ENCODE measurements at regions not wholly inside any gene's neighbourhood (a gene's known extent, or its start where the extent isn't known, plus 50 kb on each side); places are given as distances from the start of the nearest gene placed in this dataset.

DNA sequence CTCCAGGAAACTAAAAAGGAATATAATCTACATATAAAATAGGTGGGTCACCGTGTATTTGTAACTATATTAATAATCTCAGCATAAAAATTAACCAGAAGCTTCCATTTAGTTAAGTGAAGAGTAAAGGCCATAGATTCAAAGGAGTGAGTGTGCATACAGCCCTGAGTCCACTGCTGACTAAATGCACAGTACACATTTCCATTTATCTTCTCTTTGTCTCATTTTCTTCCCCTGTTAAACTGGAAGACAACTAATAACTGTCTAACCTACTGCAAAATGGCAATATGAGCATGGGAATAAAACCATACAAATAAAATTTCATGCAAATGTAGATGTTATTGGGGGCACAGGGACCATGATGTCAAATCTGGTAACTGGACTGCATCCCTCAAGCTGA, 59.9 kb upstream of the DAB2 start:
- POLR2A ChIA-PET = no interaction called here
- intact Hi-C loops (cut with DNase I, micrococcal nuclease) = no loop called here
- ATAC-seq (no peak), DNase-seq (no peak)
- Mint-ChIP-seq H3K4me1 (no peaks in the 10 kb centered on the region), H3K4me3 (no peak overlapping the region), H3K27me3 (peaks cover 6% of the 10 kb centered on the region), H3K27ac (no peak overlapping the region), H3K9me3 (ENCODE audit: low read depth) (peaks cover 3% of the 10 kb centered on the region), H3K36me3 (ENCODE audit: low read depth) (no peaks in the 10 kb centered on the region)
- CTCF ChIA-PET = no interaction called here

DNA sequence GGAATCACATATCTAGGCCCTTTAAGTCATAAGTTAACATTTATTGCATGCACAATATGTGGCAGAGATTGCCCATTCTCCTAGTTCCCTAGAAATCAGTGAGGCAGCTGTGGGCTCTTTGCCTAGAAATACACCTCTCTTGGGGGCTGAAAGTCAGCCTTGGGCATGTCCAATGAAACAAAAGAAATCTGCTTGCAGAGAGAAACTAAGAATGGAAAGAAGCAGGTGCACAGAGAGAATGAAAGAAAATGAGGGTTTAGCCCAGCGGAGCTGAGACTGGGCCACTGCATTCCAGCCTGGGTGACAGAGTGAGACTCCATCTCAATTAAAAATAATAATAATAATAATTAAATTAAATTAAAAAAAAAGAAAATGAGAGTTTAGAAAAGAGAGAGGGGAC, 57.3 kb upstream of the DAB2 start:
- intact Hi-C loops (cut with DNase I, micrococcal nuclease) = no loop called here
- Mint-ChIP-seq H3K9me3 (ENCODE audit: low read depth) (no peaks in the 10 kb centered on the region), H3K27me3 (peaks cover 7% of the 10 kb centered on the region), H3K4me3 (no peak overlapping the region), H3K36me3 (ENCODE audit: low read depth) (no peaks in the 10 kb centered on the region), H3K4me1 (no peaks in the 10 kb centered on the region), H3K27ac (no peak overlapping the region)
- POLR2A ChIA-PET = no interaction called here
- CTCF ChIA-PET = no interaction called here
- DNase-seq = no peak
- no peak for ATAC-seq

DNA sequence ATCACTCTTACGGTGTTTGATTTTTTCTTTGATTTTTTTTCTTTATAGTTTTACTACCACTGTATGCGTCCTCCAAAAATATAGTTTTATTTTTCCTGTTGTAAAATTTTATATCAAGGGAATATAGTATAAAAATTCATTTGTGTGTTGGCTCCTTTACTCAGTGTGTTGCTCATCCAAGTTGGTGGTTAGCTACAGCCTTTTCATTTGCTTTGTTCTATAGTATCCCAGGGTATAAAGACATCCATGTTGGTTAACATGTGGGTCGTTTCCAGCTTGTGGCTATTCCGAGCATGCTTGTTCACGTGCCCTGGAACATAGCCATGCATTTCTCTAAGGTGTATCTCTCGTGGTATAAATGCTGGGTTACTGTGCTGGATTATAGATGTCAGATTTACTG, 54.8 kb upstream of the DAB2 start:
- Mint-ChIP-seq H3K4me3 (no peak overlapping the region), H3K36me3 (ENCODE audit: low read depth) (no peaks in the 10 kb centered on the region), H3K27me3 (peaks cover 6% of the 10 kb centered on the region), H3K4me1 (no peaks in the 10 kb centered on the region), H3K27ac (no peak overlapping the region), H3K9me3 (ENCODE audit: low read depth) (no peaks in the 10 kb centered on the region)
- ChIA-PET POLR2A (no interaction called here), CTCF (no interaction called here)
- intact Hi-C loops (cut with DNase I, micrococcal nuclease) = no loop called here
- ATAC-seq (no peak), DNase-seq (no peak)

DNA sequence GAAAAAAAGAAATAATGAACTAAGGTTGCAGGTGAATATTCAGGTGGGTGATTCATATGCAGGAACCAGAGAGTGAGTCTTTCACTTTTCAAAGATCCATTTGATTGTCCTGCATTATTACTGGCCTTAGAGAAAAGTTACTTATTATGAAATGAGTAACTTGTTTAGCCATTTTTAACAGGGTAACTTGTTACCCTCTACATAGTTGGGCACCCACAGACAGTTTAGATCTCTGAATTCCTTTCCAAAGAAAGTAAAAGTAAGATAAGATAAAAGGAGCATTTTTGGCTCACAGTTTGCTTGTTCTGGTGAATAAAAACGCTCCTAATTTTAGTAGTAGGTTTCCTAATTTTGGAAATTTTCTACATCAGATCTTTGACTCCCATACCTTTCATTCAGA, 54.1 kb upstream of the DAB2 start:
- no peak for DNase-seq
- no peak for ATAC-seq
- ChIA-PET CTCF (interaction anchor here (0.8 kb wide), 1 partner anchor 11 kb away, joined by 4 read pairs; no protein-coding TSS in a partner anchor), POLR2A (no interaction called here)
- H3K4me3 Mint-ChIP-seq = no peak overlapping the region
- no peaks in the 10 kb centered on the region for H3K4me1 Mint-ChIP-seq
- H3K27me3 Mint-ChIP-seq = peaks cover 8% of the 10 kb centered on the region
- H3K27ac Mint-ChIP-seq = no peak overlapping the region
- intact Hi-C loops (cut with DNase I, micrococcal nuclease) = no loop called here
- H3K36me3 Mint-ChIP-seq (ENCODE audit: low read depth) = no peaks in the 10 kb centered on the region
- H3K9me3 Mint-ChIP-seq (ENCODE audit: low read depth) = no peaks in the 10 kb centered on the region

DNA sequence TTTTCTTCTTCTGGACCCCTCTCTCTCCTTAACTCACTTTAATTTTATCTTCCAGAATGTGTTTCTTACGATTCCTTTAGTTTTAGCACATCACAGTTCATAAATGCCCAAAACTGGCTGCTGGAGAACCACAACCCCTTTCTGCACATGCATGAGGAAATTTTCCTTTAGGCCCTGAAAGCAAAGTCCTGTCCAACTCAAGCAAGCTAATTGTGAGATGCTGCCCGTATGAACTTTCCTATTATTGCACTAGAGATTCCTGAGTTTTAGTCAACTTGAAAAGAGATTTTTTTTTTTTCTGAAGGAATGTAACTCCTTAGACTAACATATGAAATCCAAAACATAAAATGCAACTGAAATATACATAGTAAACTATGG, 52.1 kb upstream of the DAB2 start:
- Mint-ChIP-seq H3K27ac (no peak overlapping the region), H3K9me3 (ENCODE audit: low read depth) (no peaks in the 10 kb centered on the region), H3K27me3 (peaks cover 8% of the 10 kb centered on the region), H3K4me3 (no peak overlapping the region), H3K4me1 (no peaks in the 10 kb centered on the region), H3K36me3 (ENCODE audit: low read depth) (no peaks in the 10 kb centered on the region)
- intact Hi-C loops (cut with DNase I, micrococcal nuclease) = no loop called here
- DNase-seq (no peak), ATAC-seq (no peak)
- POLR2A ChIA-PET = no interaction called here
- CTCF ChIA-PET = interaction anchor here (1.4 kb wide), 1 partner anchor 18 kb away, joined by 4 read pairs; no protein-coding TSS in a partner anchor

DNA sequence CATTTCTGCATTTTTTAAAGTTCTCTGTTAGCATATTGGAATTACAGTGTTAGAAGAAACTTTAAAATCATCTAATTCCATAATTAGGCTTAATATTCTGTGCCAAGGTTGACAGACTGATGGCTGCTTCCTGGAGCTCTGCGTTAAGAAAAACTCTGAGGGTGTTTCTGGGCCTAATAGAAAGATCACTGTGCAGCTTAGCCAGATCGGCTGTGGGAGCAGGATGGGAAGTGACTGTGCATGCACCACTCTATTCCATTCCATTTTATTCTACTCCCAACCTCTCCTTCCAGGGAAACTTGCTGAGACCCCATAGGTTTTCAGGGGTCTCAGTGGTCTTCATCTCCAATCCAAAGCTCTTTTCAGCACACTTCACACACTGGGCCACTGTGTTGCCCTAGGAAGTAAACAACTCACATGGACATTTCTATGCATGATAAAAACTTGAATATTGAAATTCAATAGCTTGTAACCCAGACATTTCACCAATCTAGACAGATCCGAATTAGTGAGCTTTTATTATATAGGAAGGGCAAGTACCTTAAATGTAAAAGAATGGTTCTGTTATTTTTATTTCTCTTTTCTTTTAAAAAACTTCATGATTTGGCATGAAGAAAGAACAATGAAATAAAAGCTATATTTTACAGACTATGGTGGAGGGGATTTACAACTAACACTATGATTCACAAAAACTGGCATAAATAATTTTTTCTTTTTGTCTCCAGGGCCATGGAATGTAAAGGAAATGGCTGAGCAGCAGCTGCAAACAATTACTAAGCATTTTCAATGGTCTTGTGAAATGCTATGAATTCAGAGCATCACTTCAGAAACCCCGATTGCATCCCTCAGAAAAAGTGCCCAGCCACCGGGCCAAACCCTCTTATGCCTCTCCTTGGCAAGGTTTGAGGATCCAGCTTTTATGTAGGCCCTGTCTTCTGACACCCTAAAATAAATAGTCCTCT, 51.4 kb upstream of the DAB2 start:
- no peak for DNase-seq

DNA sequence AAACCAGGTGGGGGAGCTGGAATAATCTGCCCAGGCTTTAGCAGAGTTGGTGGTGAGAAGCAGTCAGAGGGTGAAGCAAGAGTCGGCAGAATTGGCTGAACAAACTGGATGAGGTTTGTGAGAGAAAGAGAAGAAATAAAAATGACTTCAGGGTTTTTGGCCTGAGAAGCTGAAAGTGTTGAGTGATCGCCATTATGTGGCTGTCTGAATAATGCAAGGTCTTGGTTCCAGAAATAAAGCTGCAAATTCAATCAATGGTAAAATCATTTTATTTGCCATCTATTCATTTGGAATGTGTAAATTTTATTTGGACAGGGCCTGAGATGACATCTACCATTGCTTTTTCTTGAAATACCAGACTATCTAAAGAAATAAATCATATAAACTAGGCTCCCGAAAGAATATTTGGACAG, 50.4 kb upstream of the DAB2 start:
- ATAC-seq = no peak
- POLR2A ChIA-PET = no interaction called here
- DNase-seq = no peak
- no peak overlapping the region for H3K27ac Mint-ChIP-seq
- H3K9me3 Mint-ChIP-seq (ENCODE audit: low read depth) = no peaks in the 10 kb centered on the region
- H3K4me1 Mint-ChIP-seq = no peaks in the 10 kb centered on the region
- peaks cover 8% of the 10 kb centered on the region for H3K27me3 Mint-ChIP-seq
- no peaks in the 10 kb centered on the region for H3K36me3 Mint-ChIP-seq (ENCODE audit: low read depth)
- CTCF ChIA-PET = interaction anchor here (0.5 kb wide), 1 partner anchor 97 kb away, joined by 3 read pairs; no protein-coding TSS in a partner anchor
- no peak overlapping the region for H3K4me3 Mint-ChIP-seq
- intact Hi-C loops (cut with DNase I, micrococcal nuclease) = no loop called here

More for the DNA sequence above, 51.4 kb upstream of the DAB2 start:
- ATAC-seq = no peak
- peaks cover 8% of the 10 kb centered on the region for H3K27me3 Mint-ChIP-seq
- POLR2A ChIA-PET = no interaction called here
- no peak overlapping the region for H3K27ac Mint-ChIP-seq
- H3K4me3 Mint-ChIP-seq = no peak overlapping the region
- H3K36me3 Mint-ChIP-seq (ENCODE audit: low read depth) = no peaks in the 10 kb centered on the region
- intact Hi-C loops (cut with DNase I, micrococcal nuclease) = no loop called here
- no peaks in the 10 kb centered on the region for H3K4me1 Mint-ChIP-seq
- H3K9me3 Mint-ChIP-seq (ENCODE audit: low read depth) = no peaks in the 10 kb centered on the region
- CTCF ChIA-PET = interaction anchor here (0.5 to 1.4 kb wide), 3 partner anchors 18 to 259 kb away, joined by 3 to 4 read pairs (median 3); no protein-coding TSS in a partner anchor
